HL-60 (cell line): ENCODE measurements at regions not wholly inside any gene's neighbourhood (a gene's known extent, or its start where the extent isn't known, plus 50 kb on each side); places are given as distances from the start of the nearest gene placed in this dataset.

Experiments used
- CTCF ChIP-seq: IDR thresholded peaks from one replicate; pipeline ENCODE4 v1.5.1; 2011; ENCODE audit warnings: low read length, control low read depth, inconsistent platforms; ENCODE audit not compliant: insufficient read depth
- POLR2AphosphoS5 ChIP-seq: IDR thresholded peaks from 2 replicates; pipeline ENCODE4 v1.6.1; 2012; ENCODE audit warnings: low read depth

GRCh38 chr1:118333601-118334210, 148.7 kb upstream of the SPAG17 start:
- TF ChIP-seq CTCF (no peak), POLR2AphosphoS5 (no peak)
